GM12801 (cell line): ENCODE measurements at regions not wholly inside any gene's neighbourhood (a gene's known extent, or its start where the extent isn't known, plus 50 kb on each side); places are given as distances from the start of the nearest gene placed in this dataset.

ENCODE experiments used
- CTCF ChIP-seq: IDR thresholded peaks from one replicate; pipeline ENCODE4 v1.5.1; 2011; ENCODE audit warnings: control low read depth; ENCODE audit not compliant: insufficient read length; ENCODE audit errors: extremely low read depth

- TF ChIP-seq CTCF = no peak
These were observed 354.7 kb upstream of the PODXL start for GRCh38 chr7:131911112-131911511.

GRCh38 chr7:131909151-131909768 lies 352.8 kb upstream of the PODXL start:
- no peak for TF ChIP-seq CTCF

- no peak for TF ChIP-seq CTCF
These were observed 352.3 kb upstream of the PODXL start for GRCh38 chr7:131908714-131909113.

GRCh38 chr7:131905471-131905973 lies 349.1 kb upstream of the PODXL start:
- TF ChIP-seq CTCF = no peak

- TF ChIP-seq CTCF = no peak
These were observed 348.4 kb upstream of the PODXL start for GRCh38 chr7:131904760-131905327.

- TF ChIP-seq CTCF = no peak
These were observed 346.9 kb upstream of the PODXL start for GRCh38 chr7:131903315-131903714.

- no peak for TF ChIP-seq CTCF
These were observed 344.4 kb upstream of the PODXL start for GRCh38 chr7:131900785-131901287.
